ENCODE measurements at regions not wholly inside any gene's neighbourhood (a gene's known extent, or its start where the extent isn't known, plus 50 kb on each side); places are given as distances from the start of the nearest gene placed in this dataset.

- no peaks in the 10 kb centered on the region for H3K79me2 ChIP-seq (ENCODE audit: insufficient read depth, low read length)
- H3K23ac ChIP-seq (ENCODE audit: insufficient read length, low read depth, low read length) = no peak overlapping the region
- no peaks in the 10 kb centered on the region for H3K9me3 ChIP-seq (ENCODE audit: control insufficient read depth, low read depth, low read length)
- H3K4me1 Mint-ChIP-seq = peaks cover 9 to 11% of the 10 kb centered on the region in 2 experiments
- H3K4me2 ChIP-seq (ENCODE audit: insufficient read depth, insufficient read length, low read length) = no peak overlapping the region
- no peak overlapping the region for H3K9ac ChIP-seq (ENCODE audit: extremely low read depth, insufficient read length, low read length)
- H3K4me3 Mint-ChIP-seq = no peak overlapping the region
- no peak overlapping the region for H3K14ac ChIP-seq (ENCODE audit: insufficient read depth, low read length)
- H3K27me3 Mint-ChIP-seq (ENCODE audit: low read depth) = no peaks in the 10 kb centered on the region
- H2AFZ ChIP-seq (ENCODE audit: low read length) = no peak overlapping the region
- no peaks in the 10 kb centered on the region for H3K27me3 ChIP-seq (ENCODE audit: insufficient read depth, low read length)
- no peak for TF ChIP-seq CTCF (conservative IDR thresholded peaks at IDR 0.05)
- no peak overlapping the region for H3K27ac Mint-ChIP-seq
- WGBS (ENCODE audit: extremely low coverage, insufficient read length, low lambda C conversion rate) = no CpG with 5 or more reads among the region's 2 CpGs
- H4K5ac ChIP-seq (ENCODE audit: insufficient read length, low read depth, low read length) = no peak overlapping the region
- no peak overlapping the region for H2BK15ac ChIP-seq (ENCODE audit: low read depth, low read length)
- H3K18ac ChIP-seq (ENCODE audit: insufficient read length, low read depth, low read length) = no peak overlapping the region
- H2BK20ac ChIP-seq (ENCODE audit: low read depth, low read length, poor library complexity, severe bottlenecking) = no peak overlapping the region
- no peak overlapping the region for H2AK5ac ChIP-seq (ENCODE audit: insufficient read length, low read length)
- no peak overlapping the region for H2BK5ac ChIP-seq (ENCODE audit: insufficient read length, low read length)
- no peak overlapping the region for H3K4ac ChIP-seq (ENCODE audit: low read depth, low read length)
- no peak overlapping the region for H3K27ac ChIP-seq (ENCODE audit: insufficient read length, low read depth, low read length)
- H3K9me3 Mint-ChIP-seq = peaks cover 13% of the 10 kb centered on the region in 2 experiments
- H3K79me1 ChIP-seq (ENCODE audit: insufficient read depth, low read depth, low read length, poor library complexity, severe bottlenecking) = no peaks in the 10 kb centered on the region
- no peak overlapping the region for H3T11ph ChIP-seq (ENCODE audit: low read length)
- H2BK12ac ChIP-seq (ENCODE audit: insufficient read length, low read depth, low read length) = no peak overlapping the region
- H3K23me2 ChIP-seq (ENCODE audit: insufficient read length, low read depth, low read length, poor library complexity, severe bottlenecking) = no peaks in the 10 kb centered on the region
- H4K91ac ChIP-seq (ENCODE audit: insufficient read length, low read depth, low read length) = no peak overlapping the region
- H3K36me3 Mint-ChIP-seq (ENCODE audit: insufficient read depth in 1 of 3, low read depth in 3 of 3) = peaks cover 4 to 15% (median 7%) of the 10 kb centered on the region in 3 experiments; a peak in 5 of 7 replicates
- H4K8ac ChIP-seq (replicated peaks; ENCODE audit: insufficient read length, low read depth, low read length) = no peak overlapping the region
- H4K20me1 ChIP-seq (ENCODE audit: control insufficient read depth, insufficient read depth, insufficient read length) = no peaks in the 10 kb centered on the region
- H3K56ac ChIP-seq (ENCODE audit: insufficient read length, low read depth, low read length) = no peak overlapping the region
- H2BK120ac ChIP-seq (ENCODE audit: low read depth, low read length, poor library complexity, severe bottlenecking) = no peak overlapping the region
- DNase-seq = no peak
- H3K4me1 ChIP-seq (ENCODE audit: insufficient read depth, low read length) = no peaks in the 10 kb centered on the region
These were observed 974.8 kb upstream of the TENM4 start for GRCh38 chr11:80415580-80415979.

All from H9 (cell line).